ENCODE measurements at regions not wholly inside any gene's neighbourhood (a gene's known extent, or its start where the extent isn't known, plus 50 kb on each side); places are given as distances from the start of the nearest gene placed in this dataset.
A peak's percentile ranks its signal among the peaks of the same experiment; 100 is the strongest.

DNA sequence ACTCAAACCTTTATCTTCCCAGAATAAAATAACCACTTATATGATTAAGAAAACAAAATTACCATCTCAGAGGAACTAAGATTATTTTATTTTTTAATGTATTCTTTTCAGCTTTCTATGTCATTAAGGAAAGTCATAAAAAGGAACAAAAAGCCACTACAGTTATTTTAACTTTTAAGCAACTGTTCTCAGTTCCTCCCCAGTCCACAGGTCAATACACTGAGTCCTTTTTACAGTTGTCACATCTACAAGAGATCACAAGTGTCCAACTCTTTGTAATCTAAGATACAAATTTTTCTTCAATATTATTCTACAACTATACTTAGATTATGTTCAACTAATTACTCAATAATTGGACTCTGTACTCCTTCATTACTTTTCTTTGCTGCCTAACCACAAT lies 782.8 kb upstream of the ACO1 start:
- in situ Hi-C loops (cut with MboI; ENCODE audit: low pct_unique_long_range_greater_than_20kb in 2 of 9, low sequenced_read_pairs in 9 of 9, unreplicated experiment in 9 of 9), result no loop called here
- no peak overlapping the region for H3K27ac ChIP-seq
- no peaks in the 10 kb centered on the region for H3K4me1 ChIP-seq (replicated peaks in 1 of 2)
- H3K4me3 ChIP-seq, result no peak overlapping the region
- ATAC-seq (replicated peaks in 6 of 8), result no peak

DNA sequence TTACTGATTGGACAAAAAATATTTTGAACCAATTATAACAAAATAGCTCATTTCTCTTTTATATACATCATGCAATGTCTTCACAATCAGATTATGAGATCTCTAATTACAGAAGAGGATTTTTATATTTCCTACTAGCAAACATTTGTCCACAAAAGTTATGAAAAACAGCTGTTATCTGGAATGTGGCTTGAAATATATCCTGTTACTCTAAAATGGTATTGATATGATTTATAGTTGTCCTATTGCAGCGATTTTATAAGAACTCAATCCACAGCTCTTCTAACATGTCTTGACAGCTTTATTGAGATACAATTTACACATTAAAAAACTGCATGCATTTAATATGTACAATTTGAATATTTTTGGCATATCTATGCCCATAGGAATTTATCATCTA lies 779.9 kb upstream of the ACO1 start:
- WGBS, 10 experiments, result 0 to 100% (median 83%) methylated on average over 1 of the region's 1 CpG; no CpG with 5 or more reads in 1 of the 10 experiments
- Histone ChIP-seq H3K4me1 (replicated peaks in 1 of 2) (no peaks in the 10 kb centered on the region), H3K4me3 (no peak overlapping the region), H3K27ac (no peak overlapping the region)
- in situ Hi-C loops (cut with MboI; ENCODE audit: low pct_unique_long_range_greater_than_20kb in 2 of 9, low sequenced_read_pairs in 9 of 9, unreplicated experiment in 9 of 9), result no loop called here
- ATAC-seq (replicated peaks in 6 of 8), result no peak

DNA sequence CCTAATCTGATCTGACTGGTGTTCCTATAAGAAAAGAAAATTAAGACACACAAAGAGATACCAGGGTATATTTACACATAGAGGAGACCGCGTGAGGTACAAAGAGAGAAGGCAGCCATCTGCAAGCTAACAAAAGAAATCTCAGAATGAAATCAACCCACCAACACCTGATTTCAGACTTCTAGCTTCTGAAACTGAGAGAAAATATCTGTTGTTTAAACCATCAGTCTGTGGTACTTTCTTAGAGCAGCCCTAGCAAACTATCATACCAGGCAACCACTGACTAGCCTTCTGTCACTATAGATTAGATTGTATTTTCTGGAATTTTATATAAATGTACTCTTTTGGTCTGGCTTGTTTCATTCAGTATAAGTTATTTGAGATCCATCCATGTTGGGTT lies 779.3 kb upstream of the ACO1 start:
- H3K4me1 ChIP-seq (replicated peaks in 1 of 2), result no peaks in the 10 kb centered on the region
- WGBS, 10 experiments, result 17 to 100% (median 78%) methylated on average over 1 to 2 of the region's 2 CpGs; no CpG with 5 or more reads in 3 of the 10 experiments
- no peak overlapping the region for H3K4me3 ChIP-seq
- no peak overlapping the region for H3K27ac ChIP-seq
- no peak for ATAC-seq (replicated peaks in 6 of 8)
- in situ Hi-C loops (cut with MboI; ENCODE audit: low pct_unique_long_range_greater_than_20kb in 2 of 9, low sequenced_read_pairs in 9 of 9, unreplicated experiment in 9 of 9), result no loop called here

DNA sequence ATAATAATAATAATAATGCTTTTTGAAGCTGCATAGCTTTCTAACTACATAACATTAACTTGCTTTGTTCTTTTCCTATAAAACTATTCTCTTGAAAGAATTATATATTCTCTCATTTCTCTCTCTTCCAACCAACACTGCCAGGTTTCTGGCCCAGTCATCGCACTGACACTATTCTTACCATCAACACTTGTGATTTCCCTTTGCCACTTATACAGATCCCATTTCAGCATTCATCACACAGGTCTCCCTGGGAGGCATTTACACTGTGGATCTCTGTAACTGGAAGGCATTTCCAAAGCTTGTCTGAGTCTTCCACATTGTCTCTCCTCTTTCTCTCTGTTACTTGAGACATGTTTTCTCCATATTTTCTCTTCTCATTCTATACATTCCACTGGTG lies 777.8 kb upstream of the ACO1 start:
- H3K4me3 ChIP-seq, result no peak overlapping the region
- H3K4me1 ChIP-seq (replicated peaks in 1 of 2), result no peaks in the 10 kb centered on the region
- no peak overlapping the region for H3K27ac ChIP-seq
- in situ Hi-C loops (cut with MboI; ENCODE audit: low pct_unique_long_range_greater_than_20kb in 2 of 9, low sequenced_read_pairs in 9 of 9, unreplicated experiment in 9 of 9), result no loop called here
- 0 to 100% (median 67%) methylated on average over 1 of the region's 1 CpG; no CpG with 5 or more reads in 2 of the 10 experiments for WGBS, 10 experiments
- ATAC-seq (replicated peaks in 6 of 8), result no peak

DNA sequence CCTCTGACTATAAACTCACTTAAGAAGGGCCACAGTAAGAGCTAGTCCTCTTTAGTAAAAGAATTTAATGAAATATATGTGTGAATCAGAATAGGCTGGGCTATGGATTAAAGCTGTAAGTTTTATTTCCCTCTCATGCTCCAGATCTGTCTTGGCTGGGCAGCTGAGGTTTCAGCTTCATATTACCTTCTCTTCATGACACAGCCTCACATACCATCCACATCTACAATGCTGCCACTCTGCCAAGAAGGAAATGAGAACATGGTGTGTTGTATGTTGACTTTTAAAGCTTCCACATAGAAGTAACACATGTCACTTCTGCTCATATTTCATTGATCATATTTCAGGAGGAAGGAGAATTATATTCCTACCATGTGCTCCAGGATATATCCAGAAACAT lies 776.0 kb upstream of the ACO1 start:
- in situ Hi-C loops (cut with MboI; ENCODE audit: low pct_unique_long_range_greater_than_20kb in 2 of 9, low sequenced_read_pairs in 9 of 9, unreplicated experiment in 9 of 9), result no loop called here
- ATAC-seq (replicated peaks in 6 of 8), result no peak
- no peak overlapping the region for H3K4me3 ChIP-seq
- no peak overlapping the region for H3K27ac ChIP-seq
- no peaks in the 10 kb centered on the region for H3K4me1 ChIP-seq (replicated peaks in 1 of 2)

DNA sequence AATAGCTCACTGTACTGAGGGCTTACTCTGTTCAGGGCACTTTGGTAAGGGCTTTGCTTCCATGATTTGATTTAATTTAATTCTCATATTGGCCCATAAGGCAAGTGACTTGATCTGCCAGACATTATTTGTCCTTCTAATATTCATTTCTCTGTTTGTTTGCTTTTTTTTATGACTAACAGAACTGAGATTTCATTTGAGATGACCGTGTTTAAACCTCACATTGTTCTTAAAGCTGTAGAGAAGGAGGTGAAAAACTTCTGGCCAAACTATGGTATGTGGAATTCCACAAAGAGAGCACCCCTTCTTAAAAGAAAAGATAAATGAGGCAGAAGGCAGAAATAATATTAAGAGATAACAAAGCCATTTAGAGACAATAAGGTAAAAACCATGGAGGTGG lies 775.6 kb upstream of the ACO1 start:
- in situ Hi-C loops (cut with MboI; ENCODE audit: low pct_unique_long_range_greater_than_20kb in 2 of 9, low sequenced_read_pairs in 9 of 9, unreplicated experiment in 9 of 9), result no loop called here
- Histone ChIP-seq H3K27ac (no peak overlapping the region), H3K4me1 (replicated peaks in 1 of 2) (no peaks in the 10 kb centered on the region), H3K4me3 (no peak overlapping the region)
- ATAC-seq (replicated peaks in 6 of 8), result no peak
- WGBS, 10 experiments, result 0 to 100% (median 88%) methylated on average over 1 of the region's 1 CpG; no CpG with 5 or more reads in 1 of the 10 experiments

DNA sequence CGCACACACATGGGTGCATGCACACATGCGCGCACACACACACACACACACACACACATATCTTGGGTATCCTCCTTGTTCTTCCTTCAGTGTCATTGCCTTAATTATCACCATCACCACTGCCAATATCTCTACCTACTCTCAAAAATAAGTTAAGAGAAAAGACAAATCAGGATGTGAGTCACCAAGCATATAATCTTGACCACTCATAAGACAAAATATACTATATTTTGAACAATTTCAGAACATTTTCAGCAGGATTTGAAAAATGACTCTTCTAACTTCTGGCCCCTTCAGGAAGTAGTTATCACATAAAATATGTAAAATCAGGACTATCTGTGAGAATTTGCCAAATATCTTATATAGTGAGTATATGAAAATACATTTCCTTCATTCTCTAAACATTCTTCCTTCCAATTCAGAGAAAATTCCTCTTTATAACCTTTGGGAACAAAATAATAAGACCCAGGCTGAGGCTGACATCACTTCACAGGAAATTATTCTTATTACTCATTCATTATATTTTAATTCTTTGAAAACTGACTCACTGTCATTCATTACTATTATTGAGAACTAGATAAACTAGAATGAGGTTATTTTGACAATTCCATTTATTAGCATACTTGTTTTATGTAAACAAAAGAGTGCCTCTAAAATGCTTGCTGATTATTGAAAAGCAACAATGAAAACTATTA lies 772.0 kb upstream of the ACO1 start:
- WGBS, 10 experiments, result 64 to 96% (median 82%) methylated on average over 1 to 3 of the region's 3 CpGs; no CpG with 5 or more reads in 1 of the 10 experiments
- Histone ChIP-seq H3K27ac (no peak overlapping the region), H3K4me3 (no peak overlapping the region), H3K4me1 (replicated peaks in 1 of 2) (no peaks in the 10 kb centered on the region)
- ATAC-seq (replicated peaks in 6 of 8), result no peak
- in situ Hi-C loops (cut with MboI; ENCODE audit: low pct_unique_long_range_greater_than_20kb in 2 of 9, low sequenced_read_pairs in 9 of 9, unreplicated experiment in 9 of 9), result no loop called here

DNA sequence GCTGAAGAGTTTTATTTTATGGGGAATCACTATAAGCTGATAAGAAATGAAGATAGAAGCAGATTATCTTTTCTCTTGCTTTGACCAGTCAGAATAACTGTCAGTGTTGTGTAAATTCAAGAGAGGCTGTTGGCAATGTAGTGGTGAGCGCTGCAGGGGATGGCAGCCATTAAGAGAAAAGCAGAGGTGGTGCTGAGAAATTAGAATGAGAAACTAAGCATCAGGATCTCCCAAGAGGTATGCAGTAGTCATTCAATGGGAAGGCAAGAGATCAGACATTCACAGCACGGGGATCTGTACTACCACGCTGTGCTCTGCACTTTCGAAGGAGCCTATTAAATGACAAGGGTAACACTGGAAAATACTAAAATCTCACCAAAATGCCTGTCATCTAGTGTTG lies 768.5 kb upstream of the ACO1 start:
- WGBS, 10 experiments, result 0 to 52% (median 21%) methylated on average over 1 to 4 of the region's 4 CpGs; no CpG with 5 or more reads in 2 of the 10 experiments
- in situ Hi-C loops (cut with MboI; ENCODE audit: low pct_unique_long_range_greater_than_20kb in 2 of 9, low sequenced_read_pairs in 9 of 9, unreplicated experiment in 9 of 9), result no loop called here
- no peak overlapping the region for H3K4me3 ChIP-seq
- no peak for ATAC-seq (replicated peaks in 6 of 8)
- no peaks in the 10 kb centered on the region for H3K4me1 ChIP-seq (replicated peaks in 1 of 2)
- no peak overlapping the region for H3K27ac ChIP-seq

DNA sequence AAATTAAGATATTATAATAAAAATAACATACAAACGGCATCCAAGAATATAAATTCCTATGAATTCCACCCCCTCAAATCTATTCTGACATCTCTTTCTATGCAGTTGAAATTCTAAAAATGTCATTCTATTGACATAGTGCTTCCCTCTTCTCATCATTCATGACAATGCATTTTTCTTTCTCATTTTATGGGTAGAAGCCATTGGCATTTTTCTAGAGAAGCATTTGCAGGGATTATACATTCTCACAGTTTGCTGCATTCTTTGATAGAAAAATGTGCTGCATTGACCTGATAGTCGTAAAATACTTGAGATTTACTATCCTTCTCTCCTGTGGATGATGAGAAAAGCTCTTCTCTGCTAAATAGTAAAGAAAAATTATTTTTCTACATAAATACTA lies 760.9 kb upstream of the ACO1 start:
- no peak overlapping the region for H3K27ac ChIP-seq
- peaks cover 0 to 5% of the 10 kb centered on the region in 2 donors for H3K4me1 ChIP-seq (replicated peaks in 1 of 2)
- in situ Hi-C loops (cut with MboI; ENCODE audit: low pct_unique_long_range_greater_than_20kb in 2 of 9, low sequenced_read_pairs in 9 of 9, unreplicated experiment in 9 of 9), result no loop called here
- WGBS, 10 experiments, result 0 to 86% (median 64%) methylated on average over 1 to 2 of the region's 2 CpGs
- ATAC-seq (replicated peaks in 6 of 8), result peak in 1 of 8 experiments; percentile 20
- no peak overlapping the region for H3K4me3 ChIP-seq

DNA sequence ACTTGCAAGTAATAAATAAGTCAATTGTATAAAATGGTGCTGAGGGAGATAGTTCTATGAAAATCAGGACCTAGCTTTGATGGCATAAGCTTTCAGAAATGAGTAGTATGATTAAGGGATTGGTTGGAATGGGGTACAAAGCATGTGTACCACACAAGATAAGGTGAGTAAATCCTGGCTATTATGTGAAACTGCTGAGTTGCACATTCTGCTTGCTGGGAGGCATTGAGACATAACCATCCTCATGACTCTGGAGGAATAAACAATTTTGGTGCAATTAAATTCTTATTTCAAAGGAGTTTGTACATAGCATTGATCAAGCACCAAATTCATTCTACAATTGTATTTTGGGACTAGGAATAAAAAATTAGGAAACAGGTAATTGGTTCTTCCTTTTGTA lies 755.2 kb upstream of the ACO1 start:
- H3K27ac ChIP-seq, result no peak overlapping the region
- H3K4me1 ChIP-seq (replicated peaks in 1 of 2), result no peaks in the 10 kb centered on the region
- ATAC-seq (replicated peaks in 6 of 8), result no peak
- in situ Hi-C loops (cut with MboI; ENCODE audit: low pct_unique_long_range_greater_than_20kb in 2 of 9, low sequenced_read_pairs in 9 of 9, unreplicated experiment in 9 of 9), result no loop called here
- H3K4me3 ChIP-seq, result no peak overlapping the region

DNA sequence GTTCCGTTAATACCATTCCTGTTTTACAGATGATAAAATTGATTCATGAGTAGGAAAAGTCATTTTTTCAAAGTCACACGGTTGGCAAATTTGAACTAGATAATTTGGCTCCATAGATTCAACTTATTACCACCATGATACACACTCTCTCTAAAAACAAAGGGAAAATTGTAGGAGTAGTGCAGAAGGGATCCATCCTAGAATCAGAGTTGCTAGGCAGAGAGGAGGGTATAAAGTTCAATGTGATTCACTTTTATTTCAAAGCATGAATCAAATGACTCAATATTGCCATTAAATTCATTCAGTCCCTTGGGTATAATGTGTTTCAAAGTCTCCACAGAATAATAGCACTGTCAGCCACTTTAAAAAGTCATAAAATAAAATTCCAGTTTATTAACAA lies 747.2 kb upstream of the ACO1 start:
- Histone ChIP-seq H3K4me1 (replicated peaks in 1 of 2) (no peaks in the 10 kb centered on the region), H3K4me3 (no peak overlapping the region), H3K27ac (no peak overlapping the region)
- in situ Hi-C loops (cut with MboI; ENCODE audit: low pct_unique_long_range_greater_than_20kb in 2 of 9, low sequenced_read_pairs in 9 of 9, unreplicated experiment in 9 of 9), result no loop called here
- 0 to 100% (median 80%) methylated on average over 1 to 2 of the region's 2 CpGs; no CpG with 5 or more reads in 1 of the 10 experiments for WGBS, 10 experiments
- ATAC-seq (replicated peaks in 6 of 8), result peak in 1 of 8 experiments; percentile 29

DNA sequence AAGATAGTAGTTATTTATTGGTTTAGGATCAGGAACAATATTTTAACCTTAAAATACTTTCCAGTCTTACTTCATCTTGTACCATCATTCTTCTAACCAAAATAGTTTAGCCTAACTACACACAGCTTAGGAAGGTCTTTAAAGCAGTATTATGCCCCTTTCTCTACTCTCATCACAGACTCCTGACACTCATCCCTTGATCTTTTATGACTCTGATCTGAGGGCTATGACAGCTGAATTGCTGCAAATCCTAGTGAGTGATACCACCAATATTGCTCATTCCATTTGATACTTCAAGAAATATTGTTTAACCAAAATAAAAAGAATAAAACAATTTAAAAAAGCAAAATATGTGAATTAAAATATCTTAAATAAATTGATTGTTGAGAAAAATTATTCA lies 746.6 kb upstream of the ACO1 start:
- Histone ChIP-seq H3K4me1 (replicated peaks in 1 of 2) (no peaks in the 10 kb centered on the region), H3K4me3 (no peak overlapping the region), H3K27ac (no peak overlapping the region)
- ATAC-seq (replicated peaks in 6 of 8), result no peak
- in situ Hi-C loops (cut with MboI; ENCODE audit: low pct_unique_long_range_greater_than_20kb in 2 of 9, low sequenced_read_pairs in 9 of 9, unreplicated experiment in 9 of 9), result no loop called here

DNA sequence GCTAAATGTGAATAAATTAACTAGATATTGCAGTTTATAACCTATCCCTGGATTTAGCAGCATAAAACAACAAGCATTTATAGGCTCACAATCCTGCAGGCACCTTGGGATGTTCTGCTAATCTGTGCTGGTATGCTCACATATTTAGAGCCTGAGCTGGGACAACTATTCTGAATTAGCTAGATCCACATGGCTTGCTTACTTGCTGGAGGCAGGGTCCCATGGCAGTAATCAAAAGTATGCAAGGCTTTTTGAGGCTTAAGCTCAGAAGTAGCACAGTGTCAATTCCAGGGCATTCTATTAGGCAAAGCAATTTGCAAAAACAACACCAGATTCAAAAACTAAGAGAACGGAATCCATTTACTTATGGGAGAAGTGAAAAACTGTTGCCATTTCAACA lies 745.0 kb upstream of the ACO1 start:
- in situ Hi-C loops (cut with MboI; ENCODE audit: low pct_unique_long_range_greater_than_20kb in 2 of 9, low sequenced_read_pairs in 9 of 9, unreplicated experiment in 9 of 9), result no loop called here
- Histone ChIP-seq H3K4me3 (no peak overlapping the region), H3K4me1 (replicated peaks in 1 of 2) (no peaks in the 10 kb centered on the region), H3K27ac (no peak overlapping the region)
- ATAC-seq (replicated peaks in 6 of 8), result peak in 1 of 8 experiments; percentile 61
- 38 to 100% (median 85%) methylated on average over 1 of the region's 1 CpG; no CpG with 5 or more reads in 2 of the 10 experiments for WGBS, 10 experiments

DNA sequence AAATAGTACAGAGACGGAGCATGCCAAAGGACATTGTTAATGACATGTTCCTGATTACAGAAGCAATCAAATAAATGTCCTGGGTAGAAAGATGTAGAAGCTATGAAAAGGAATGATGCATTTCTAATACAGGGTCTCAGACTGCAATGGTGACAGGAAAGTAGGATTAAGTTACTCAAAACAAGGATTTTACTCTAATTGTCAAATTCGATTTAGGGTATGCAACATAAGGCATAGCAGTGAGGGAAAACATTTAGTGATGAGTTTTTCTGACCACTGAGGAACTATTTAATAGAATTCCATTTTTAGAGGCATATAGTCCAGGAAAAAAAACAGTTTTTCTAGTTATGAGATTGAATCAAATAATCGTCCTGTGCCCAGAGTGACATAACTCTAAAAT lies 715.1 kb upstream of the ACO1 start:
- in situ Hi-C loops (cut with MboI; ENCODE audit: low pct_unique_long_range_greater_than_20kb in 2 of 9, low sequenced_read_pairs in 9 of 9, unreplicated experiment in 9 of 9), result no loop called here

More for the DNA sequence above, 715.1 kb upstream of the ACO1 start:
- Histone ChIP-seq H3K27ac (no peak overlapping the region), H3K4me1 (replicated peaks in 1 of 2) (no peaks in the 10 kb centered on the region), H3K4me3 (no peak overlapping the region)
- 0 to 91% (median 53%) methylated on average over 1 to 3 of the region's 3 CpGs for WGBS, 10 experiments
- ATAC-seq (replicated peaks in 6 of 8), result peak in 1 of 8 experiments; percentile 45

All from motor neuron (in vitro differentiated cells).